GM10266 (cell line): ENCODE measurements at regions not wholly inside any gene's neighbourhood (a gene's known extent, or its start where the extent isn't known, plus 50 kb on each side); places are given as distances from the start of the nearest gene placed in this dataset.

Experiments
- DNase-seq: peaks from one replicate; pipeline ENCODE4 v3.0.0; 2012; ENCODE audit errors: extremely low spot score
- CTCF ChIP-seq: IDR thresholded peaks from 2 replicates; pipeline ENCODE4 v1.5.1; 2012; ENCODE audit warnings: mild to moderate bottlenecking, low read depth; ENCODE audit not compliant: control insufficient read depth, insufficient read depth; ENCODE audit errors: missing control alignments

GRCh38 chr4:15150631-15151030 is 148.3 kb downstream of the CPEB2 start:
- no peak for DNase-seq

GRCh38 chr4:15151033-15151432 is 148.8 kb downstream of the CPEB2 start:
- no peak for DNase-seq
- TF ChIP-seq CTCF, result no peak

More at GRCh38 chr4:15150631-15151030, 148.3 kb downstream of the CPEB2 start:
- no peak for TF ChIP-seq CTCF

- no peak for TF ChIP-seq CTCF
- DNase-seq, result no peak
Observed at GRCh38 chr4:15153662-15154061, 151.4 kb downstream of the CPEB2 start.

- no peak for TF ChIP-seq CTCF
- DNase-seq, result no peak
Observed at GRCh38 chr4:15158406-15159091, 156.3 kb downstream of the CPEB2 start.

- no peak for TF ChIP-seq CTCF
Observed at GRCh38 chr4:15159477-15160019, 157.3 kb downstream of the CPEB2 start.

GRCh38 chr4:15161439-15161838 is 159.2 kb downstream of the CPEB2 start:
- no peak for TF ChIP-seq CTCF
- DNase-seq, result no peak

More at GRCh38 chr4:15159477-15160019, 157.3 kb downstream of the CPEB2 start:
- no peak for DNase-seq

GRCh38 chr4:15162046-15162445 is 159.8 kb downstream of the CPEB2 start:
- TF ChIP-seq CTCF, result no peak
- no peak for DNase-seq
